Mammary epithelial cell (primary cell): ENCODE measurements at regions not wholly inside any gene's neighbourhood (a gene's known extent, or its start where the extent isn't known, plus 50 kb on each side); places are given as distances from the start of the nearest gene placed in this dataset.

Experiments
- EZH2 ChIP-seq: IDR thresholded peaks from 2 replicates; pipeline ENCODE4 v1.6.1; 2012; ENCODE audit warnings: low read length, inconsistent platforms, borderline replicate concordance
- TF ChIP-seq, protein P1 (sequence below), 2 donors: IDR thresholded peaks in 1 of 2; conservative IDR thresholded peaks in 1 of 2; 2 replicates each; pipeline ENCODE4 v1.5.1; 2011 to 2012; ENCODE audit warnings: inconsistent platforms in 2 of 2, low read length in 2 of 2, mild to moderate bottlenecking in 2 of 2, control low read depth in 1 of 2, low read depth in 1 of 2; ENCODE audit not compliant: insufficient read depth in 1 of 2; ENCODE audit errors: extremely low read depth in 1 of 2

DNA sequence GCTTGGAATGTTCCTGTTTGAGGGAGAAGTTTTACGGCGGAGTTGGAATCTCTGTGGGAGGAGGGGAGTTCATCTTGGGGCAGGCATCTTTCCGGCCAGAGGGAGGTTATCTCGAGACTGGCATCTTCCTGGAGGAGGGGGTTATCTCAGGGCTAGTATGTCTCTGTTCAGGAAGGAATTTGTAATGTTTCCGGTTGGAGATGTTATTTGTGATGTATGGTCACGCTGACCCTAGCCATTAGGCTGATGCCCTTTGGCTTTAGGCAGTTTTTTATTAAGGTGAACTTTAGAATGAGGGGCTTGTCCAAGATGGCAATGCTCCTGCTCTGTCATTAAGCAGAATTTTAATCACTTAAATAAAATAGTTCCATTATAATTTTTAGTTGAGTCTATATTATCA is 449.7 kb downstream of the PCDH10 start:
- TF ChIP-seq, protein P1, sequence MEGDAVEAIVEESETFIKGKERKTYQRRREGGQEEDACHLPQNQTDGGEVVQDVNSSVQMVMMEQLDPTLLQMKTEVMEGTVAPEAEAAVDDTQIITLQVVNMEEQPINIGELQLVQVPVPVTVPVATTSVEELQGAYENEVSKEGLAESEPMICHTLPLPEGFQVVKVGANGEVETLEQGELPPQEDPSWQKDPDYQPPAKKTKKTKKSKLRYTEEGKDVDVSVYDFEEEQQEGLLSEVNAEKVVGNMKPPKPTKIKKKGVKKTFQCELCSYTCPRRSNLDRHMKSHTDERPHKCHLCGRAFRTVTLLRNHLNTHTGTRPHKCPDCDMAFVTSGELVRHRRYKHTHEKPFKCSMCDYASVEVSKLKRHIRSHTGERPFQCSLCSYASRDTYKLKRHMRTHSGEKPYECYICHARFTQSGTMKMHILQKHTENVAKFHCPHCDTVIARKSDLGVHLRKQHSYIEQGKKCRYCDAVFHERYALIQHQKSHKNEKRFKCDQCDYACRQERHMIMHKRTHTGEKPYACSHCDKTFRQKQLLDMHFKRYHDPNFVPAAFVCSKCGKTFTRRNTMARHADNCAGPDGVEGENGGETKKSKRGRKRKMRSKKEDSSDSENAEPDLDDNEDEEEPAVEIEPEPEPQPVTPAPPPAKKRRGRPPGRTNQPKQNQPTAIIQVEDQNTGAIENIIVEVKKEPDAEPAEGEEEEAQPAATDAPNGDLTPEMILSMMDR (conservative IDR thresholded peaks at IDR 0.05 in 1 of 2, IDR thresholded peaks at IDR 0.05 in 1 of 2; ENCODE audit: extremely low read depth in 1 of 2, insufficient read depth in 1 of 2, low read depth in 1 of 2, low read length in 2 of 2): no peak
- TF ChIP-seq EZH2: no peak
